Suprapubic skin (tissue), 3 donors: ENCODE measurements at regions not wholly inside any gene's neighbourhood (a gene's known extent, or its start where the extent isn't known, plus 50 kb on each side); places are given as distances from the start of the nearest gene placed in this dataset.

Experiments
- CTCF ChIP-seq, 2 donors: fragments of 200-600 bp in 1 of 2; fragments of 450-650 bp in 1 of 2; sonication (generic) in 1 of 2; IDR thresholded peaks; one replicate each; pipeline ENCODE4 v1.5.1; 2016 to 2019; ENCODE audit warnings: antibody characterized with exemption in 2 of 2, mild to moderate bottlenecking in 1 of 2, moderate library complexity in 1 of 2
- POLR2A ChIP-seq, 2 donors: fragments of 450-650 bp; IDR thresholded peaks; one replicate each; pipeline ENCODE4 v1.6.1; 2017; ENCODE audit warnings: antibody characterized with exemption in 2 of 2, mild to moderate bottlenecking in 2 of 2, moderate library complexity in 2 of 2

- TF ChIP-seq POLR2A (IDR thresholded peaks at IDR 0.05) (no peak), CTCF (IDR thresholded peaks at IDR 0.05) (no peak)
These were observed 1089.8 kb downstream of the TUSC7 start for GRCh38 chr3:117799387-117799735.
